GM12878 (cell line): ENCODE measurements at regions not wholly inside any gene's neighbourhood (a gene's known extent, or its start where the extent isn't known, plus 50 kb on each side); places are given as distances from the start of the nearest gene placed in this dataset.

Source experiments
- ATAC-seq: fragments of 200-7000 bp; cut with Tn5 transposase; 3 replicates; pipeline ENCODE4 v1.9.1; 2020; ENCODE audit warnings: mild to moderate bottlenecking, moderate library complexity
- BruUV-seq: library from RNA; stranded (reverse); fragments of 400-500 nt; replicated peaks from 2 replicates; lab custom pipeline; 2021; lab: Mats Ljungman, UMichigan
- CTCF ChIA-PET: fragments of 300-600 bp; sonication (Branson Sonifier 250); formaldehyde crosslinking; extraction: SDS; loops from one replicate; lab custom pipeline; 2021; ENCODE audit warnings: inconsistent platforms; lab: Yijun Ruan, JAX
- POLR2A ChIA-PET: fragments of 350-600 bp; formaldehyde crosslinking; extraction: SDS; loops from one replicate; lab custom pipeline; 2021; ENCODE audit warnings: inconsistent platforms; lab: Charles Lee
- RAD21 ChIA-PET: fragments of 300-600 bp; sonication (Branson Sonifier 250); formaldehyde crosslinking; loops from one replicate; lab custom pipeline; 2023; ENCODE audit warnings: antibody characterized with exemption; ENCODE audit not compliant: unreplicated experiment; lab: Charles Lee
- SMC1A ChIA-PET: fragments of 300-600 bp; sonication (Branson Sonifier 250); formaldehyde crosslinking; loops from one replicate; lab custom pipeline; 2023; ENCODE audit not compliant: unreplicated experiment, uncharacterized antibody; lab: Charles Lee
- DNase-seq: peaks from one replicate; pipeline ENCODE4 v3.0.0-alpha.2; 2011; ENCODE audit warnings: low read depth, low spot score
- FAIRE-seq: peaks from 3 replicates; lab custom pipeline; 2011; peaks lifted over from hg19 to GRCh38; lab: Jason Lieb, UNC
- H2AFZ ChIP-seq: 2 replicates; pipeline ENCODE4 v1.6.0; 2011; ENCODE audit warnings: low read depth, low read length, control low read depth; ENCODE audit not compliant: control insufficient read depth
- H3K27ac ChIP-seq: 2 replicates; pipeline ENCODE4 v1.5.1; 2011; ENCODE audit warnings: control low read depth; ENCODE audit not compliant: control insufficient read depth, insufficient read depth
- H3K27me3 ChIP-seq, 2 experiments: replicated peaks in 1 of 2; 2 replicates each; pipeline versions ENCODE4 v1.6.0 to v1.6.1; 2011; ENCODE audit warnings: low read length in 1 of 2; ENCODE audit not compliant: control insufficient read depth in 2 of 2, insufficient read depth in 2 of 2
- H3K36me3 ChIP-seq, 2 experiments: 2 replicates each; pipeline ENCODE4 v1.5.1; 2011; ENCODE audit warnings: low read length in 1 of 2; ENCODE audit not compliant: control insufficient read depth in 2 of 2, insufficient read depth in 2 of 2
- H3K4me1 ChIP-seq: 2 replicates; pipeline ENCODE4 v1.6.1; 2011; ENCODE audit warnings: mild to moderate bottlenecking, low read length, moderate library complexity, mixed read lengths; ENCODE audit not compliant: control insufficient read depth, insufficient read depth
- H3K4me2 ChIP-seq: 2 replicates; pipeline ENCODE4 v1.6.0; 2011; ENCODE audit warnings: control low read depth; ENCODE audit not compliant: control insufficient read depth, insufficient read depth
- H3K4me3 ChIP-seq: fragments of 200-600 bp; sonication (generic); 2 replicates; pipeline ENCODE4 v1.5.1; 2016
- H3K79me2 ChIP-seq: 2 replicates; pipeline ENCODE4 v1.6.0; 2011; ENCODE audit warnings: low read length; ENCODE audit not compliant: control insufficient read depth, insufficient read depth
- H3K9ac ChIP-seq: 2 replicates; pipeline ENCODE4 v1.8.0; 2011; ENCODE audit warnings: low read length, control low read depth, mixed read lengths; ENCODE audit not compliant: control insufficient read depth, insufficient read depth
- H3K9me3 ChIP-seq: replicated peaks from 3 replicates; pipeline ENCODE4 v1.5.1; 2011; ENCODE audit warnings: mild to moderate bottlenecking, low read length; ENCODE audit not compliant: control insufficient read depth, insufficient read depth
- H4K20me1 ChIP-seq: 2 replicates; pipeline ENCODE4 v1.6.0; 2011; ENCODE audit not compliant: control insufficient read depth, insufficient read depth
- BACH1 ChIP-seq: fragments of 450-650 bp; IDR thresholded peaks from 2 replicates; pipeline ENCODE4 v1.6.1; 2017; ENCODE audit warnings: mild to moderate bottlenecking, borderline replicate concordance
- BCLAF1 ChIP-seq: fragments of 450-650 bp; IDR thresholded peaks from 2 replicates; pipeline ENCODE4 v1.6.1; 2017; ENCODE audit warnings: antibody characterized with exemption, mild to moderate bottlenecking, moderate library complexity
- KDM1A ChIP-seq: fragments of 200-600 bp; sonication (generic); IDR thresholded peaks from 2 replicates; pipeline ENCODE4 v1.6.1; 2016; ENCODE audit warnings: borderline replicate concordance
- MYC ChIP-seq: IDR thresholded peaks from 2 replicates; pipeline ENCODE4 v1.6.1; 2011; ENCODE audit warnings: mild to moderate bottlenecking, low read length, moderate library complexity, inconsistent platforms; ENCODE audit not compliant: insufficient read depth, insufficient replicate concordance, insufficient read length, severe bottlenecking
- NR2C2 ChIP-seq: IDR thresholded peaks from 2 replicates; pipeline ENCODE4 v1.6.1; 2011; ENCODE audit warnings: borderline replicate concordance, low read depth; ENCODE audit not compliant: control insufficient read depth, insufficient read length
- NRF1 ChIP-seq: conservative IDR thresholded peaks from 2 replicates; pipeline ENCODE4 v1.6.1; 2011; ENCODE audit warnings: mild to moderate bottlenecking, low read depth, low read length, improper control_type of control experiment
- ZBED1 ChIP-seq: IDR thresholded peaks from 2 replicates; pipeline ENCODE4 v1.6.1; 2016; ENCODE audit warnings: borderline replicate concordance
- ZNF24 ChIP-seq: fragments of 450-650 bp; IDR thresholded peaks from 2 replicates; pipeline ENCODE4 v1.6.1; 2017; ENCODE audit warnings: antibody characterized with exemption, mild to moderate bottlenecking
- WGBS: methylation state at CpG from one replicate; pipeline ENCODE4 v1.1.6; 2016; ENCODE audit warnings: low lambda C conversion rate; ENCODE audit not compliant: insufficient replicate concordance, insufficient coverage; ENCODE audit errors: missing lambda C conversion rate; 5-methylcytosine and 5-hydroxymethylcytosine counted together
- in situ Hi-C: fragments of 300-500 bp; cut with MboI; formaldehyde crosslinking; loops from 9 replicates; pipeline ENCODE4 v1.14.3; 2018; ENCODE audit warnings: mixed read lengths
- intact Hi-C: fragments of 100-400 bp; cut with micrococcal nuclease; formaldehyde crosslinking; loops from one replicate; pipeline ENCODE4 v1.14.2; 2022; ENCODE audit not compliant: unreplicated experiment

DNA sequence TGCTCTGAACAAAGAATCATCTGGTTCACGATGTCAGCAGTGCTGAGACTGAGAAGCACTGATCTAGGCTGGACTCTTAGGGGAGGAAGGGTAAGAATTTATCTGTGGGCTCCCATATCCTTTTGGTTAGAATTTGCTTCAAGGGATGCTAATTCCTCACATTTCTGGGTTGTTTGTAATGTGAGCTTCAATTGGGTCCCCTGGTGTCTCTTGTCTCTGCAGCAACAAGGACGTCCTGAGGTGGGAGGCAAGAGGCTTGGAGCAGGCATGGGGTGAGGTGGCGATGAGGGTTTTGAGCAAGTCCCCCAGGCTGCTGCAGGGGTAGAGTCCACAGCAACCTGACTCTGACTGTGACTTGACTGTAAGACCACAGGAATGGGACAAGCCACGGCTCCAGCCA, 213.8 kb upstream of the NLRP1 start:
- TF ChIP-seq BACH1: no peak
- TF ChIP-seq KDM1A: no peak
- no peak for TF ChIP-seq MYC
- no peak for TF ChIP-seq BCLAF1
- no peak for TF ChIP-seq NRF1
- no peak for TF ChIP-seq ZBED1
- no peak for TF ChIP-seq ZNF24
- no peak for TF ChIP-seq NR2C2
- Histone ChIP-seq H3K9ac (no peak overlapping the region), H4K20me1 (no peaks in the 10 kb centered on the region), H3K4me3 (no peak overlapping the region), H3K9me3 (peaks cover 2% of the 10 kb centered on the region; the same call in 1 of the 3 replicates), H2AFZ (no peak overlapping the region), H3K27ac (no peak overlapping the region), H3K36me3 (no peaks in the 10 kb centered on the region), H3K27me3 (no peaks in the 10 kb centered on the region; a peak in 1 of 4 replicates), H3K4me2 (no peak overlapping the region), H3K79me2 (no peaks in the 10 kb centered on the region), H3K4me1 (no peaks in the 10 kb centered on the region)
- ChIA-PET POLR2A (no interaction called here), SMC1A (no interaction called here), RAD21 (no interaction called here), CTCF (no interaction called here)
- ATAC-seq (no peak), FAIRE-seq (no peak), DNase-seq (no peak)
- intact Hi-C loops: no loop called here
- no TSS peak for BruUV-seq
- WGBS: 23% methylated on average over 4 of the region's 4 CpGs
- in situ Hi-C loops: loop anchor here (10.0 kb wide), 1 partner anchor 57 kb away; no protein-coding TSS in a partner anchor
